Uterus (tissue), 3 donors: ENCODE measurements at regions not wholly inside any gene's neighbourhood (a gene's known extent, or its start where the extent isn't known, plus 50 kb on each side); places are given as distances from the start of the nearest gene placed in this dataset.

ENCODE experiments used
- DNase-seq, 2 donors: peaks; one replicate each; pipeline ENCODE4 v3.0.0-alpha.2; 2019 to 2020
- H3K27ac ChIP-seq, 2 donors: fragments of 200-600 bp; sonication (generic); 1 replicate in 1 of 2; 2 replicates in 1 of 2; pipeline ENCODE4 v1.5.1; 2016 to 2018
- H3K27me3 ChIP-seq, 2 donors: fragments of 200-600 bp; sonication (generic); one replicate each; pipeline ENCODE4 v1.5.1; 2018 to 2019; ENCODE audit warnings: control low read depth in 1 of 2
- H3K36me3 ChIP-seq, 2 donors: fragments of 200-600 bp; sonication (generic); one replicate each; pipeline ENCODE4 v1.5.1; 2019; ENCODE audit warnings: control low read depth in 1 of 2
- H3K4me1 ChIP-seq, 2 donors: fragments of 200-600 bp; sonication (generic); one replicate each; pipeline ENCODE4 v1.5.1; 2018 to 2019; ENCODE audit warnings: control low read depth in 1 of 2
- H3K4me3 ChIP-seq, 2 donors: fragments of 200-600 bp; sonication (generic); 1 replicate in 1 of 2; 2 replicates in 1 of 2; pipeline ENCODE4 v1.5.1; 2018 to 2019; ENCODE audit warnings: mild to moderate bottlenecking in 1 of 2
- H3K9me3 ChIP-seq, 2 donors: fragments of 200-600 bp; sonication (generic); one replicate each; pipeline ENCODE4 v1.5.1; 2019; ENCODE audit warnings: control low read depth in 1 of 2
- CTCF ChIP-seq, 4 experiments: fragments of 200-600 bp in 2 of 4; fragments of 450-650 bp in 2 of 4; sonication (generic) in 2 of 4; IDR thresholded peaks; one replicate each; pipeline ENCODE4 v1.5.1; 2016 to 2019; ENCODE audit warnings: antibody characterized with exemption in 4 of 4, mild to moderate bottlenecking in 2 of 4, moderate library complexity in 1 of 4
- POLR2A ChIP-seq, 2 donors: fragments of 450-650 bp; IDR thresholded peaks; one replicate each; pipeline ENCODE4 v1.6.1; 2016; ENCODE audit warnings: antibody characterized with exemption in 2 of 2, mild to moderate bottlenecking in 1 of 2, moderate library complexity in 1 of 2
- intact Hi-C: fragments of 100-400 bp; cut with DNase I; formaldehyde crosslinking; loops from one replicate; pipeline ENCODE4 v1.15.1; 2023; ENCODE audit warnings: low total_unique reads
- donor health status: DM: yes; HTN: yes; CAD: no.

GRCh38 chr1:81550753-81551152 is 250.0 kb upstream of the ADGRL2 start:
- no peak overlapping the region for H3K4me3 ChIP-seq
- no peaks in the 10 kb centered on the region for H3K9me3 ChIP-seq
- no peaks in the 10 kb centered on the region for H3K27me3 ChIP-seq
- H3K27ac ChIP-seq, result no peak overlapping the region
- H3K4me1 ChIP-seq, result no peaks in the 10 kb centered on the region
- TF ChIP-seq POLR2A (IDR thresholded peaks at IDR 0.05) (no peak), CTCF (IDR thresholded peaks at IDR 0.05) (no peak)
- intact Hi-C loops, result no loop called here
- DNase-seq, result no peak
- no peaks in the 10 kb centered on the region for H3K36me3 ChIP-seq

- Histone ChIP-seq H3K27ac (no peak overlapping the region), H3K36me3 (no peaks in the 10 kb centered on the region), H3K4me3 (no peak overlapping the region), H3K27me3 (no peaks in the 10 kb centered on the region), H3K9me3 (no peaks in the 10 kb centered on the region), H3K4me1 (no peaks in the 10 kb centered on the region)
- TF ChIP-seq CTCF (IDR thresholded peaks at IDR 0.05), result peak in 3 of 4 experiments; percentile 16 to 27 (median 27)
- no peak for TF ChIP-seq POLR2A (IDR thresholded peaks at IDR 0.05)
- no peak for DNase-seq
- intact Hi-C loops, result no loop called here
Measured at GRCh38 chr1:81549588-81550127, 251.1 kb upstream of the ADGRL2 start.

- intact Hi-C loops, result no loop called here
- Histone ChIP-seq H3K27ac (no peak overlapping the region), H3K36me3 (no peaks in the 10 kb centered on the region), H3K27me3 (no peaks in the 10 kb centered on the region), H3K9me3 (no peaks in the 10 kb centered on the region), H3K4me1 (no peaks in the 10 kb centered on the region), H3K4me3 (no peak overlapping the region)
- no peak for TF ChIP-seq POLR2A (IDR thresholded peaks at IDR 0.05)
- no peak for TF ChIP-seq CTCF (IDR thresholded peaks at IDR 0.05)
- DNase-seq, result no peak
Measured at GRCh38 chr1:81548918-81549587, 251.7 kb upstream of the ADGRL2 start.

GRCh38 chr1:81547912-81548303 is 252.8 kb upstream of the ADGRL2 start:
- Histone ChIP-seq H3K4me3 (no peak overlapping the region), H3K9me3 (no peaks in the 10 kb centered on the region), H3K4me1 (no peaks in the 10 kb centered on the region), H3K36me3 (no peaks in the 10 kb centered on the region), H3K27ac (no peak overlapping the region), H3K27me3 (no peaks in the 10 kb centered on the region)
- intact Hi-C loops, result no loop called here
- no peak for TF ChIP-seq CTCF (IDR thresholded peaks at IDR 0.05)
- no peak for TF ChIP-seq POLR2A (IDR thresholded peaks at IDR 0.05)
- DNase-seq, result no peak

GRCh38 chr1:81547261-81547911 is 253.3 kb upstream of the ADGRL2 start:
- Histone ChIP-seq H3K4me3 (no peak overlapping the region), H3K27ac (no peak overlapping the region), H3K9me3 (no peaks in the 10 kb centered on the region), H3K4me1 (no peaks in the 10 kb centered on the region), H3K27me3 (no peaks in the 10 kb centered on the region), H3K36me3 (no peaks in the 10 kb centered on the region)
- TF ChIP-seq POLR2A (IDR thresholded peaks at IDR 0.05), result no peak
- no peak for TF ChIP-seq CTCF (IDR thresholded peaks at IDR 0.05)
- intact Hi-C loops, result no loop called here
- DNase-seq, result no peak
